Endothelial cell of umbilical vein (primary cell): ENCODE measurements at regions not wholly inside any gene's neighbourhood (a gene's known extent, or its start where the extent isn't known, plus 50 kb on each side); places are given as distances from the start of the nearest gene placed in this dataset.

Experiments used
- BruUV-seq: library from RNA; stranded (reverse); fragments of 400-500 nt; replicated peaks from 2 replicates; lab custom pipeline; 2021; lab: Mats Ljungman, UMichigan
- CTCF ChIA-PET: fragments of 300-600, 350-600 bp; sonication (Branson Sonifier 250); formaldehyde crosslinking; loops from one replicate; lab custom pipeline; 2021; ENCODE audit warnings: antibody characterized with exemption, inconsistent platforms; lab: Charles Lee
- POLR2A ChIA-PET: fragments of 300-600, 350-600 bp; sonication (Branson Sonifier 250); formaldehyde crosslinking; loops from one replicate; lab custom pipeline; 2021; ENCODE audit warnings: antibody characterized with exemption, inconsistent platforms; lab: Charles Lee
- DNase-seq: peaks from one replicate; pipeline ENCODE4 v3.0.0-alpha.2; 2011; ENCODE audit warnings: low read depth, low spot score
- FAIRE-seq: peaks from 2 replicates; lab custom pipeline; 2011; peaks lifted over from hg19 to GRCh38; lab: Jason Lieb, UNC
- H2AFZ ChIP-seq: 2 replicates; pipeline ENCODE4 v1.6.0; 2012; ENCODE audit warnings: low read depth, low read length, control low read depth, inconsistent platforms
- H3K27ac ChIP-seq: 2 replicates; pipeline ENCODE4 v1.5.1; 2011; ENCODE audit warnings: low read depth, mild to moderate bottlenecking, control low read depth, low read length, moderate library complexity; ENCODE audit not compliant: insufficient read depth
- H3K27me3 ChIP-seq, 2 experiments: 2 replicates each; pipeline versions ENCODE4 v1.6.0 to v1.6.1; 2011; ENCODE audit warnings: low read length in 2 of 2, mixed read lengths in 1 of 2; ENCODE audit not compliant: control insufficient read depth in 2 of 2, insufficient read depth in 2 of 2
- H3K36me3 ChIP-seq, 2 experiments: 2 replicates in 1 of 2; 3 replicates in 1 of 2; pipeline ENCODE4 v1.5.1; 2011; ENCODE audit warnings: low read length in 2 of 2, mild to moderate bottlenecking in 1 of 2, moderate library complexity in 1 of 2; ENCODE audit not compliant: control insufficient read depth in 2 of 2, insufficient read depth in 2 of 2; ENCODE audit errors: extremely low read depth in 1 of 2
- H3K4me1 ChIP-seq: 3 replicates; pipeline ENCODE4 v1.5.1; 2011; ENCODE audit warnings: mild to moderate bottlenecking, low read length; ENCODE audit not compliant: control insufficient read depth, insufficient read depth; ENCODE audit errors: extremely low read depth
- H3K4me2 ChIP-seq: 2 replicates; pipeline ENCODE4 v1.6.1; 2011; ENCODE audit warnings: low read length, control low read depth, mixed read lengths; ENCODE audit not compliant: insufficient read depth
- H3K4me3 ChIP-seq, 3 experiments: fragments of 200-600 bp in 1 of 3; sonication (generic), shearing (Covaris generic) in 1 of 3; replicated peaks in 1 of 3; 2 replicates each; pipeline ENCODE4 v1.5.1; 2011 to 2016; ENCODE audit warnings: control low read depth in 3 of 3, low read length in 3 of 3, mild to moderate bottlenecking in 2 of 3, inconsistent platforms in 1 of 3, low read depth in 1 of 3, moderate library complexity in 1 of 3; ENCODE audit not compliant: insufficient read depth in 1 of 3
- H3K79me2 ChIP-seq: 2 replicates; pipeline ENCODE4 v1.6.0; 2012; ENCODE audit warnings: low read length, inconsistent platforms; ENCODE audit not compliant: control insufficient read depth, insufficient read depth
- H3K9ac ChIP-seq: replicated peaks from 2 replicates; pipeline ENCODE3; 2011; ENCODE audit warnings: low read length, control low read depth; ENCODE audit not compliant: insufficient read depth; ENCODE audit errors: extremely low read depth
- H3K9me1 ChIP-seq: replicated peaks from 3 replicates; pipeline ENCODE4 v1.6.0; 2011; ENCODE audit warnings: mild to moderate bottlenecking, low read length; ENCODE audit not compliant: control insufficient read depth, insufficient read depth; ENCODE audit errors: extremely low read depth
- H3K9me3 ChIP-seq: replicated peaks from 2 replicates; pipeline ENCODE4 v1.5.1; 2012; ENCODE audit warnings: low read length, inconsistent platforms; ENCODE audit not compliant: control insufficient read depth, insufficient read depth
- H4K20me1 ChIP-seq: replicated peaks from 2 replicates; pipeline ENCODE3; 2011; ENCODE audit warnings: mild to moderate bottlenecking, low read length; ENCODE audit not compliant: control insufficient read depth, insufficient read depth; ENCODE audit errors: extremely low read depth
- CTCF ChIP-seq, 2 donors: IDR thresholded peaks; 1 replicate in 1 of 2; 2 replicates in 1 of 2; pipeline ENCODE4 v1.5.1; 2011; ENCODE audit warnings: low read length in 2 of 2, mild to moderate bottlenecking in 2 of 2, moderate library complexity in 2 of 2, control low read depth in 1 of 2, inconsistent platforms in 1 of 2, low read depth in 1 of 2; ENCODE audit not compliant: insufficient read depth in 1 of 2; ENCODE audit errors: extremely low read depth in 1 of 2
- EZH2 ChIP-seq: IDR thresholded peaks from 2 replicates; pipeline ENCODE4 v1.6.1; 2012; ENCODE audit warnings: borderline replicate concordance, low read depth, mild to moderate bottlenecking, moderate library complexity, low read length, inconsistent platforms; ENCODE audit not compliant: severe bottlenecking
- FOS ChIP-seq: IDR thresholded peaks from 2 replicates; pipeline ENCODE4 v1.6.1; 2011; ENCODE audit warnings: mild to moderate bottlenecking, low read length, moderate library complexity, borderline replicate concordance; ENCODE audit not compliant: insufficient read depth
- GATA2 ChIP-seq: IDR thresholded peaks from 2 replicates; pipeline ENCODE4 v1.7.0; 2011; ENCODE audit warnings: low read depth, mild to moderate bottlenecking, moderate library complexity, mixed read lengths, low read length; ENCODE audit not compliant: insufficient read length, insufficient read depth
- JUN ChIP-seq: IDR thresholded peaks from 2 replicates; pipeline ENCODE4 v1.6.1; 2011; ENCODE audit warnings: borderline replicate concordance, low read depth; ENCODE audit not compliant: insufficient read length, insufficient read depth
- MAX ChIP-seq: IDR thresholded peaks from 2 replicates; pipeline ENCODE4 v1.6.1; 2011; ENCODE audit not compliant: insufficient read depth, insufficient read length
- MYC ChIP-seq: IDR thresholded peaks from one replicate; pipeline ENCODE4 v1.6.1; 2011; ENCODE audit warnings: mild to moderate bottlenecking, low read depth, low read length
- POLR2A ChIP-seq: IDR thresholded peaks from 2 replicates; pipeline ENCODE4 v1.6.1; 2012; ENCODE audit warnings: low read depth, mild to moderate bottlenecking, control low read depth, low read length
- POLR2AphosphoS5 ChIP-seq: IDR thresholded peaks from 2 replicates; pipeline ENCODE4 v1.6.1; 2012; ENCODE audit warnings: low read depth, mild to moderate bottlenecking, control low read depth, low read length, moderate library complexity; ENCODE audit not compliant: insufficient read depth
- dilution Hi-C: fragments of 300-500 bp; cut with MboI; formaldehyde crosslinking; loops from one replicate; pipeline ENCODE4 v1.15.0; 2019; ENCODE audit warnings: low sequenced_read_pairs; ENCODE audit not compliant: extremely low pct_ligation_motif_present
- intact Hi-C: fragments of 100-400 bp; cut with micrococcal nuclease; formaldehyde crosslinking; loops from one replicate; pipeline ENCODE4 v1.10.0; 2022

GRCh38 chr1:213779228-213779627 lies 208.5 kb upstream of the PROX1 start:
- Histone ChIP-seq H3K27me3 (no peaks in the 10 kb centered on the region), H4K20me1 (no peaks in the 10 kb centered on the region), H3K9ac (no peak overlapping the region), H3K79me2 (no peaks in the 10 kb centered on the region), H3K36me3 (no peaks in the 10 kb centered on the region), H3K27ac (no peak overlapping the region), H3K9me3 (no peaks in the 10 kb centered on the region), H3K9me1 (no peaks in the 10 kb centered on the region), H3K4me1 (no peaks in the 10 kb centered on the region), H3K4me2 (no peak overlapping the region), H3K4me3 (no peak overlapping the region), H2AFZ (no peak overlapping the region)
- dilution Hi-C loops, result no loop called here
- CTCF ChIA-PET, result no interaction called here
- POLR2A ChIA-PET, result no interaction called here
- DNase-seq (no peak), FAIRE-seq (no peak)
- intact Hi-C loops, result no loop called here
- BruUV-seq, result no TSS peak
- TF ChIP-seq GATA2 (no peak), MAX (no peak), JUN (no peak), POLR2AphosphoS5 (no peak), MYC (no peak), EZH2 (no peak)

- Histone ChIP-seq H3K4me2 (no peak overlapping the region), H3K27me3 (no peaks in the 10 kb centered on the region), H3K9me1 (no peaks in the 10 kb centered on the region), H3K27ac (no peak overlapping the region), H4K20me1 (no peaks in the 10 kb centered on the region), H2AFZ (no peak overlapping the region), H3K9me3 (no peaks in the 10 kb centered on the region), H3K4me3 (no peak overlapping the region), H3K4me1 (no peaks in the 10 kb centered on the region), H3K36me3 (no peaks in the 10 kb centered on the region), H3K79me2 (no peaks in the 10 kb centered on the region), H3K9ac (no peak overlapping the region)
- no TSS peak for BruUV-seq
- intact Hi-C loops (no loop called here), dilution Hi-C loops (no loop called here)
- ChIA-PET CTCF (interaction anchor here (0.7 to 1.3 kb wide), 2 partner anchors 11 to 87 kb away, joined by 3 to 4 read pairs; no protein-coding TSS in a partner anchor), POLR2A (interaction anchor here (0.7 kb wide), 1 partner anchor 163 kb away, joined by 11 read pairs; no protein-coding TSS in a partner anchor)
- DNase-seq, result no peak
- TF ChIP-seq MAX (no peak), POLR2AphosphoS5 (no peak), POLR2A (no peak), JUN (no peak), CTCF (IDR thresholded peaks at IDR 0.05; ENCODE audit: extremely low read depth in 1 of 2, insufficient read depth in 1 of 2, low read depth in 1 of 2, low read length in 2 of 2) (no peak), EZH2 (no peak), GATA2 (no peak), MYC (no peak), FOS (no peak)
- FAIRE-seq, result no peak
Observed at GRCh38 chr1:213782941-213783672, 204.7 kb upstream of the PROX1 start.
